HG03025 (cell line): ENCODE measurements at regions not wholly inside any gene's neighbourhood (a gene's known extent, or its start where the extent isn't known, plus 50 kb on each side); places are given as distances from the start of the nearest gene placed in this dataset.
"Not testable (repeated sequence)": the region's sequence is repeated elsewhere in the genome, so short reads cannot be mapped to it uniquely, and the experiment has no call there.

Experiments used
- ATAC-seq: cut with Tn5 transposase; IDR thresholded peaks from one replicate; pipeline ENCODE4 v1.9.1; 2021; ENCODE audit warnings: mild to moderate bottlenecking, moderate library complexity; ENCODE audit not compliant: unreplicated experiment, low FRiP score

- ATAC-seq: no peak
These were observed 154.9 kb upstream of the CXXC4 start for GRCh38 chr4:104649631-104650030.

GRCh38 chr4:104662269-104662668 lies 167.6 kb upstream of the CXXC4 start:
- not testable (repeated sequence) for ATAC-seq

GRCh38 chr4:104677116-104677515 lies 182.4 kb upstream of the CXXC4 start:
- no peak for ATAC-seq

GRCh38 chr4:104682311-104682710 lies 187.6 kb upstream of the CXXC4 start:
- no peak for ATAC-seq

GRCh38 chr4:104693601-104694201 lies 199.0 kb upstream of the CXXC4 start:
- ATAC-seq: no peak

GRCh38 chr4:104716584-104716983 lies 221.9 kb upstream of the CXXC4 start:
- no peak for ATAC-seq

GRCh38 chr4:104719539-104720230 lies 225.0 kb upstream of the CXXC4 start:
- peak; percentile 99 for ATAC-seq

GRCh38 chr4:104722467-104722866 lies 227.8 kb upstream of the CXXC4 start:
- no peak for ATAC-seq

GRCh38 chr4:104726002-104726401 lies 231.3 kb upstream of the CXXC4 start:
- ATAC-seq: peak; percentile 55

GRCh38 chr4:104727643-104728042 lies 232.9 kb upstream of the CXXC4 start:
- no peak for ATAC-seq

GRCh38 chr4:104728380-104729122 lies 233.9 kb upstream of the CXXC4 start:
- ATAC-seq: no peak

- ATAC-seq: no peak
These were observed 238.1 kb upstream of the CXXC4 start for GRCh38 chr4:104732766-104733165.

- no peak for ATAC-seq
These were observed 240.5 kb upstream of the CXXC4 start for GRCh38 chr4:104735174-104735573.

GRCh38 chr4:104740161-104740560 lies 245.5 kb upstream of the CXXC4 start:
- ATAC-seq: no peak

GRCh38 chr4:104743215-104743653 lies 248.5 kb upstream of the CXXC4 start:
- ATAC-seq: peak; percentile 97

GRCh38 chr4:104747635-104748034 lies 252.9 kb upstream of the CXXC4 start:
- ATAC-seq: no peak

GRCh38 chr4:104749062-104749461 lies 254.4 kb upstream of the CXXC4 start:
- ATAC-seq: no peak

GRCh38 chr4:104750008-104750407 lies 255.3 kb upstream of the CXXC4 start:
- no peak for ATAC-seq

- ATAC-seq: no peak
These were observed 256.8 kb upstream of the CXXC4 start for GRCh38 chr4:104751468-104751867.

GRCh38 chr4:104752337-104752736 lies 257.6 kb upstream of the CXXC4 start:
- peak; percentile 66 for ATAC-seq

GRCh38 chr4:104756837-104757236 lies 262.1 kb upstream of the CXXC4 start:
- peak; percentile 51 for ATAC-seq

- ATAC-seq: no peak
These were observed 263.9 kb upstream of the CXXC4 start for GRCh38 chr4:104758574-104758973.
